ENCODE measurements at regions not wholly inside any gene's neighbourhood (a gene's known extent, or its start where the extent isn't known, plus 50 kb on each side); places are given as distances from the start of the nearest gene placed in this dataset.

- TF ChIP-seq CTCF (conservative IDR thresholded peaks at IDR 0.05; ENCODE audit: low read length): no peak
- TF ChIP-seq EZH2phosphoT487 (IDR thresholded peaks at IDR 0.05; ENCODE audit: borderline replicate concordance): no peak
Observed at GRCh38 chr5:93070938-93071337, 510.1 kb downstream of the NR2F1-AS1 start.

Measured in Loucy (cell line).